ENCODE measurements at regions not wholly inside any gene's neighbourhood (a gene's known extent, or its start where the extent isn't known, plus 50 kb on each side); places are given as distances from the start of the nearest gene placed in this dataset.
A peak's percentile ranks its signal among the peaks of the same experiment; 100 is the strongest.

DNA sequence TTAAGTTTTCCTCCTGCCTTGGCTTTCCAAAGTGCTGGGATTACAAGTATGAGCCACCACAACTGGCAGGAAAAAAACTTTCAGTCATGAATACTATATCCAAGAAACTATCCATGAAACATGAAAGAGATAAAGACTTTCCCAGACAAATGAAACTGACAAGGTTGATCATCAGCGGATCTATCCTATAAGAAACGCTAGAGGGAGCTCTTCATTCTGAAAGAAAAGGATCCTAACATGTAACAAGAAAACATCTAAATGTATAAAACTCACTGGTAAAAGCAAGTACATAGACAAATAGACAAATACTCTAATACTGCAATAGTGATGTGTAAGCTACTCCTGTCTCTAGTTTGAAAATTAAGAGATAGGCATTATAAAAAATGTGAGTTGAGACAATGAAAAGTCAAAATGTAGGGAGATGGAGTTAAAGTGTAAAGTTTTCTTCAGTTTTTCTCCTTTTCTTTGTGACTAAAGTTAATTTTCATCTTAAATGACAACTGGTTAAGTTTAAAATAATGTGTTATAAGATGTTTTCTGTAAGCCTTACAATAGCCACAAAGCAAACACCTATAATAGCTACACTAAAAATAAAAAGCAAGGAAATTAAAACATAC, 79.6 kb upstream of the TEKT1 start:
- TF ChIP-seq REST (IDR thresholded peaks at IDR 0.05; ENCODE audit: insufficient read depth in 1 of 2, low read depth in 2 of 2, low read length in 1 of 2) = no peak
- peak; percentile 74; the same call in 1 of the 2 replicates for TF ChIP-seq CTCF (IDR thresholded peaks at IDR 0.05)
- TF ChIP-seq POLR2AphosphoS5 (IDR thresholded peaks at IDR 0.05; ENCODE audit: low read depth, low read length) = no peak
- TF ChIP-seq SIN3A (IDR thresholded peaks at IDR 0.05; ENCODE audit: borderline replicate concordance, insufficient read depth, low read depth, low read length) = no peak
- TF ChIP-seq TCF7L2 (IDR thresholded peaks at IDR 0.05; ENCODE audit: low read depth, low read length) = no peak
